ENCODE measurements at regions not wholly inside any gene's neighbourhood (a gene's known extent, or its start where the extent isn't known, plus 50 kb on each side); places are given as distances from the start of the nearest gene placed in this dataset.

DNA sequence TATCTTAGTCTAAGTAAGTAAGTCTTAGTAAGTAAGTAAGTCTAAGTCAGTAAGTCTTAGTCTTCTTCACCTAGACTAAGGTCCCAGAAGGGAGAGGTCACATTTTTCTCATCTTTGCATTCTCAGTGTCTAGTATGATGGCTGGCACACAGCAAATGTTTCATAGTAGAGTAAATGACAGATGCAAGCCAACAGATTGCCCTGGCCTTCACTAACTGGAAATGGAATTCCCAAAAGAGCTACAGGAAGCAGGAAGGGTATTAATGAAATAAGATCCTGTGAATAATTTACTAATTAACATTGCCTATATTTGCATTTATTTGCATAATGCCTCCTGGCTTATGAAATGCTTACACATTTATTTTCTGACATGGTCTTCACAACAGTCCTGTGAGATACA lies 221.6 kb downstream of the RAD51AP2 start:
- POLR2A ChIA-PET: no interaction called here
- CTCF ChIA-PET: interaction anchor here (1.9 kb wide), 1 partner anchor 13 kb away, joined by 5 read pairs; no protein-coding TSS in a partner anchor

DNA sequence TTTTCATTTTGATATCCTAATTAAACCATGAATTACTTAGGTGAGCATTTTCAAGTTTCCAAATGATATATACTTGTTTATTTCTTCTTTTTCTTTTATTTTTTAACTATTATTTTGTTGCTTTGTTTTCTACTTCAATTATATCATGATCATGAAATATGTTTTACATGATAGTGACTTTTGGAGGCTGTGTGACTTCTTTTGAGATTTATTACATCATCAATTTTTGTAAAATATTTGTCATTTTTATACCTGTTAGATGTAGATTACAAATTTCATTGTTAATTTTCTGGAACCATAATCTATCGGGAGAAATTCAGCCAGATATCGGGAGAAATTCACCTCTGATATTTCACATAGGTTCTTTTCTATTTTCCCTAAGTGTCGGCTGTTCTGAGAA lies 228.6 kb downstream of the RAD51AP2 start:
- ChIA-PET CTCF (no interaction called here), POLR2A (no interaction called here)
- H3K4me1 ChIP-seq (ENCODE audit: control insufficient read depth, insufficient read depth, low read length): no peaks in the 10 kb centered on the region
- no peaks in the 10 kb centered on the region for H3K36me3 ChIP-seq (ENCODE audit: control insufficient read depth in 2 of 2, insufficient read depth in 1 of 2, low read length in 2 of 2)
- no peak overlapping the region for H3K4me3 ChIP-seq (ENCODE audit: low read depth, low read length)
- TF ChIP-seq, protein P1, sequence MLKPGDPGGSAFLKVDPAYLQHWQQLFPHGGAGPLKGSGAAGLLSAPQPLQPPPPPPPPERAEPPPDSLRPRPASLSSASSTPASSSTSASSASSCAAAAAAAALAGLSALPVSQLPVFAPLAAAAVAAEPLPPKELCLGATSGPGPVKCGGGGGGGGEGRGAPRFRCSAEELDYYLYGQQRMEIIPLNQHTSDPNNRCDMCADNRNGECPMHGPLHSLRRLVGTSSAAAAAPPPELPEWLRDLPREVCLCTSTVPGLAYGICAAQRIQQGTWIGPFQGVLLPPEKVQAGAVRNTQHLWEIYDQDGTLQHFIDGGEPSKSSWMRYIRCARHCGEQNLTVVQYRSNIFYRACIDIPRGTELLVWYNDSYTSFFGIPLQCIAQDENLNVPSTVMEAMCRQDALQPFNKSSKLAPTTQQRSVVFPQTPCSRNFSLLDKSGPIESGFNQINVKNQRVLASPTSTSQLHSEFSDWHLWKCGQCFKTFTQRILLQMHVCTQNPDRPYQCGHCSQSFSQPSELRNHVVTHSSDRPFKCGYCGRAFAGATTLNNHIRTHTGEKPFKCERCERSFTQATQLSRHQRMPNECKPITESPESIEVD (tag by site-specific recombination; IDR thresholded peaks at IDR 0.05): no peak
- TF ChIP-seq, protein P2, sequence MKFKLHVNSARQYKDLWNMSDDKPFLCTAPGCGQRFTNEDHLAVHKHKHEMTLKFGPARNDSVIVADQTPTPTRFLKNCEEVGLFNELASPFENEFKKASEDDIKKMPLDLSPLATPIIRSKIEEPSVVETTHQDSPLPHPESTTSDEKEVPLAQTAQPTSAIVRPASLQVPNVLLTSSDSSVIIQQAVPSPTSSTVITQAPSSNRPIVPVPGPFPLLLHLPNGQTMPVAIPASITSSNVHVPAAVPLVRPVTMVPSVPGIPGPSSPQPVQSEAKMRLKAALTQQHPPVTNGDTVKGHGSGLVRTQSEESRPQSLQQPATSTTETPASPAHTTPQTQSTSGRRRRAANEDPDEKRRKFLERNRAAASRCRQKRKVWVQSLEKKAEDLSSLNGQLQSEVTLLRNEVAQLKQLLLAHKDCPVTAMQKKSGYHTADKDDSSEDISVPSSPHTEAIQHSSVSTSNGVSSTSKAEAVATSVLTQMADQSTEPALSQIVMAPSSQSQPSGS (tag by site-specific recombination; IDR thresholded peaks at IDR 0.05; ENCODE audit: low read depth): 0 out of 2 replicates have a peak, but pooled peaks have one; percentile 11
- H3K27ac ChIP-seq (ENCODE audit: extremely low read depth, low read depth, low read length): no peak overlapping the region
- H3K9me3 ChIP-seq (ENCODE audit: control insufficient read depth, insufficient read depth, low read depth, low read length): no peaks in the 10 kb centered on the region

More for the DNA sequence above, 221.6 kb downstream of the RAD51AP2 start:
- H3K36me3 ChIP-seq (ENCODE audit: control insufficient read depth in 2 of 2, insufficient read depth in 1 of 2, low read length in 2 of 2): no peaks in the 10 kb centered on the region
- H3K9me3 ChIP-seq (ENCODE audit: control insufficient read depth, insufficient read depth, low read depth, low read length): no peaks in the 10 kb centered on the region
- TF ChIP-seq ZNF549 (tag by site-specific recombination; IDR thresholded peaks at IDR 0.05) (no peak), ZNF585B (tag by site-specific recombination; IDR thresholded peaks at IDR 0.05) (no peak), ZNF132 (tag by site-specific recombination; IDR thresholded peaks at IDR 0.05; ENCODE audit: borderline replicate concordance) (no peak), ZNF140 (tag by site-specific recombination; IDR thresholded peaks at IDR 0.05) (no peak), ZNF707 (tag by site-specific recombination; IDR thresholded peaks at IDR 0.05) (no peak), MZF1 (tag by site-specific recombination; IDR thresholded peaks at IDR 0.05; ENCODE audit: borderline replicate concordance) (no peak), ZSCAN16 (tag by site-specific recombination; IDR thresholded peaks at IDR 0.05) (no peak)
- TF ChIP-seq, protein P1 (tag by site-specific recombination; IDR thresholded peaks at IDR 0.05): no peak
- TF ChIP-seq, protein P3, sequence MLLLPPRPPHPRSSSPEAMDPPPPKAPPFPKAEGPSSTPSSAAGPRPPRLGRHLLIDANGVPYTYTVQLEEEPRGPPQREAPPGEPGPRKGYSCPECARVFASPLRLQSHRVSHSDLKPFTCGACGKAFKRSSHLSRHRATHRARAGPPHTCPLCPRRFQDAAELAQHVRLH (tag by site-specific recombination; IDR thresholded peaks at IDR 0.05): no peak
- H3K4me1 ChIP-seq (ENCODE audit: control insufficient read depth, insufficient read depth, low read length): no peaks in the 10 kb centered on the region
- H3K4me3 ChIP-seq (ENCODE audit: low read depth, low read length): no peak overlapping the region
- no peak overlapping the region for H3K27ac ChIP-seq (ENCODE audit: extremely low read depth, low read depth, low read length)

DNA sequence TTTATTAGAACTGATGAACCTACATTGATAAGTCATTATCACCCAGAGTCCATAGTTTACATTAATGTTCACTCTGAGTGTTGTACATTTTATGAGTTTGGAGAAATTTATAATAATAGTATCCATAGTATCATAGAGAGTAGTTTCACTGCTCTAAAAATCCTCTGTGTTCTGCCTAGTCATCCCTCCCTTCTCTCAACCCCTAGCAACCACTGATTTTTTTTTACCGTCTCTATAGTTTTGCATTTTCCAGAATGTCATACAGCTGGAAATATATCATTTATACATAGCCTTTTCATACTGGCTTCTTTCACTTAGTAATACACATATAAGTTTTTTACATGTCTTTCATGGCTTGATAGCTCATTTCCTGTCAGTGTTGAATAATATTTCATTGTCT lies 231.1 kb downstream of the RAD51AP2 start:
- H3K36me3 ChIP-seq (ENCODE audit: control insufficient read depth in 2 of 2, insufficient read depth in 1 of 2, low read length in 2 of 2): no peaks in the 10 kb centered on the region
- CTCF ChIA-PET: no interaction called here
- TF ChIP-seq ZNF623 (tag by site-specific recombination; IDR thresholded peaks at IDR 0.05) (no peak), ZNF157 (tag by site-specific recombination; IDR thresholded peaks at IDR 0.05) (no peak), ZNF501 (tag by site-specific recombination; IDR thresholded peaks at IDR 0.05) (no peak), ZNF585B (tag by site-specific recombination; IDR thresholded peaks at IDR 0.05) (no peak), ZSCAN30 (tag by site-specific recombination; IDR thresholded peaks at IDR 0.05) (no peak), ZNF658 (tag by site-specific recombination; IDR thresholded peaks at IDR 0.05) (no peak), SP7 (tag by site-specific recombination; IDR thresholded peaks at IDR 0.05) (no peak), ZNF404 (tag by site-specific recombination; IDR thresholded peaks at IDR 0.05) (no peak), ZNF394 (tag by site-specific recombination; IDR thresholded peaks at IDR 0.05; ENCODE audit: borderline replicate concordance) (no peak), ZFP3 (tag by site-specific recombination; IDR thresholded peaks at IDR 0.05; ENCODE audit: low read depth) (no peak), ZNF558 (tag by site-specific recombination; IDR thresholded peaks at IDR 0.05) (no peak), ZIC2 (tag by site-specific recombination; IDR thresholded peaks at IDR 0.05) (no peak)
- TF ChIP-seq, protein P4, sequence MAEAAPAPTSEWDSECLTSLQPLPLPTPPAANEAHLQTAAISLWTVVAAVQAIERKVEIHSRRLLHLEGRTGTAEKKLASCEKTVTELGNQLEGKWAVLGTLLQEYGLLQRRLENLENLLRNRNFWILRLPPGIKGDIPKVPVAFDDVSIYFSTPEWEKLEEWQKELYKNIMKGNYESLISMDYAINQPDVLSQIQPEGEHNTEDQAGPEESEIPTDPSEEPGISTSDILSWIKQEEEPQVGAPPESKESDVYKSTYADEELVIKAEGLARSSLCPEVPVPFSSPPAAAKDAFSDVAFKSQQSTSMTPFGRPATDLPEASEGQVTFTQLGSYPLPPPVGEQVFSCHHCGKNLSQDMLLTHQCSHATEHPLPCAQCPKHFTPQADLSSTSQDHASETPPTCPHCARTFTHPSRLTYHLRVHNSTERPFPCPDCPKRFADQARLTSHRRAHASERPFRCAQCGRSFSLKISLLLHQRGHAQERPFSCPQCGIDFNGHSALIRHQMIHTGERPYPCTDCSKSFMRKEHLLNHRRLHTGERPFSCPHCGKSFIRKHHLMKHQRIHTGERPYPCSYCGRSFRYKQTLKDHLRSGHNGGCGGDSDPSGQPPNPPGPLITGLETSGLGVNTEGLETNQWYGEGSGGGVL (tag by site-specific recombination; IDR thresholded peaks at IDR 0.05): no peak
- TF ChIP-seq, protein P5, sequence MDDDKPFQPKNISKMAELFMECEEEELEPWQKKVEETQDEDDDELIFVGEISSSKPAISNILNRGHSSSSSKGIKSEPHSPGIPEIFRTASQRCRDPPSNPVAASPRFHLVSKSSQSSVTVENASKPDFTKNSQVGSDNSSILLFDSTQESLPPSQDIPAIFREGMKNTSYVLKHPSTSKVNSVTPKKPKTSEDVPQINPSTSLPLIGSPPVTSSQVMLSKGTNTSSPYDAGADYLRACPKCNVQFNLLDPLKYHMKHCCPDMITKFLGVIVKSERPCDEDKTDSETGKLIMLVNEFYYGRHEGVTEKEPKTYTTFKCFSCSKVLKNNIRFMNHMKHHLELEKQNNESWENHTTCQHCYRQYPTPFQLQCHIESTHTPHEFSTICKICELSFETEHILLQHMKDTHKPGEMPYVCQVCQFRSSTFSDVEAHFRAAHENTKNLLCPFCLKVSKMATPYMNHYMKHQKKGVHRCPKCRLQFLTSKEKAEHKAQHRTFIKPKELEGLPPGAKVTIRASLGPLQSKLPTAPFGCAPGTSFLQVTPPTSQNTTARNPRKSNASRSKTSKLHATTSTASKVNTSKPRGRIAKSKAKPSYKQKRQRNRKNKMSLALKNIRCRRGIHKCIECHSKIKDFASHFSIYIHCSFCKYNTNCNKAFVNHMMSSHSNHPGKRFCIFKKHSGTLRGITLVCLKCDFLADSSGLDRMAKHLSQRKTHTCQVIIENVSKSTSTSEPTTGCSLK (tag by site-specific recombination; IDR thresholded peaks at IDR 0.05): no peak

More for the DNA sequence above, 231.1 kb downstream of the RAD51AP2 start:
- no peak overlapping the region for H3K27ac ChIP-seq (ENCODE audit: extremely low read depth, low read depth, low read length)
- no peaks in the 10 kb centered on the region for H3K9me3 ChIP-seq (ENCODE audit: control insufficient read depth, insufficient read depth, low read depth, low read length)
- POLR2A ChIA-PET: no interaction called here
- H3K4me1 ChIP-seq (ENCODE audit: control insufficient read depth, insufficient read depth, low read length): no peaks in the 10 kb centered on the region
- no peak overlapping the region for H3K4me3 ChIP-seq (ENCODE audit: low read depth, low read length)
